Tibial artery (tissue), 4 donors: ENCODE measurements at regions not wholly inside any gene's neighbourhood (a gene's known extent, or its start where the extent isn't known, plus 50 kb on each side); places are given as distances from the start of the nearest gene placed in this dataset.

Source experiments
- DNase-seq, 2 donors: peaks; one replicate each; pipeline ENCODE4 v3.0.0-alpha.2; 2019
- H3K27ac ChIP-seq, 2 donors: fragments of 200-600 bp; sonication (generic) in 1 of 2; 1 replicate in 1 of 2; 2 replicates in 1 of 2; pipeline ENCODE4 v1.5.1; 2018 to 2019; ENCODE audit warnings: mild to moderate bottlenecking in 1 of 2
- H3K27me3 ChIP-seq, 2 donors: fragments of 200-600 bp; sonication (generic) in 1 of 2; one replicate each; pipeline versions ENCODE4 v1.5.1 to v1.6.0; 2016 to 2019
- H3K36me3 ChIP-seq, 3 donors: fragments of 200-600 bp; sonication (generic) in 2 of 3; one replicate each; pipeline ENCODE4 v1.5.1; 2016 to 2019; ENCODE audit warnings: mild to moderate bottlenecking in 2 of 3
- H3K4me1 ChIP-seq, 4 donors: fragments of 200-600 bp; sonication (generic) in 2 of 4; 1 replicate in 3 of 4; 2 replicates in 1 of 4; pipeline ENCODE4 v1.5.1; 2016 to 2019
- H3K4me3 ChIP-seq, 2 donors: fragments of 200-600 bp; sonication (generic) in 1 of 2; 1 replicate in 1 of 2; 2 replicates in 1 of 2; pipeline ENCODE4 v1.5.1; 2018 to 2019; ENCODE audit warnings: mild to moderate bottlenecking in 2 of 2
- H3K9me3 ChIP-seq, 3 donors: fragments of 200-600 bp; sonication (generic) in 1 of 3; one replicate each; pipeline ENCODE4 v1.5.1; 2016 to 2019
- intact Hi-C: fragments of 100-400 bp; cut with DNase I; formaldehyde crosslinking; loops from one replicate; pipeline ENCODE4 v1.15.0; 2023; ENCODE audit warnings: low total_unique reads
- TF ChIP-seq, protein P1 (sequence below), 2 experiments: fragments of 200-600 bp in 1 of 2; fragments of 450-650 bp in 1 of 2; IDR thresholded peaks; one replicate each; pipeline ENCODE4 v1.5.1; 2017 to 2019; ENCODE audit warnings: antibody characterized with exemption in 2 of 2, mild to moderate bottlenecking in 1 of 2, moderate library complexity in 1 of 2

DNA sequence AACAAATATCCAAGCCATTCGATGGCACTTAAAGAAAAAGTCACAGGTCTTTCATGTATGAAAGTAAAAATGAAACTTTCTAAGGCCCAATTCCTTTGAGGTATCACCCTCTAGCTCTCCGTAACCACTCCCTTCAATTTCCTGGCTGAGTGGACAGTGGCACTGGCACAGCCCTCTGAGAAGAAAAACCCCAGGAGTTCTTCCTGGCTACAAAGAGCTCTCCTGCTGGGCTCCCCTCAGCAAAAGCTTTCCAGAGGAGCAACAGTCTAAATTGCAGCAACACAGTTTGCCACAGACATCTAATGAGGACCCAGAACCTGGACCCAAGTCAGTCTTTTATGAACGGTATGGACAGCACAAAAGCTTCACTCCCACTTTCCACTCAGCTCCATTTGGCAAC is 71.8 kb downstream of the FUNDC1 start:
- DNase-seq, result no peak

DNA sequence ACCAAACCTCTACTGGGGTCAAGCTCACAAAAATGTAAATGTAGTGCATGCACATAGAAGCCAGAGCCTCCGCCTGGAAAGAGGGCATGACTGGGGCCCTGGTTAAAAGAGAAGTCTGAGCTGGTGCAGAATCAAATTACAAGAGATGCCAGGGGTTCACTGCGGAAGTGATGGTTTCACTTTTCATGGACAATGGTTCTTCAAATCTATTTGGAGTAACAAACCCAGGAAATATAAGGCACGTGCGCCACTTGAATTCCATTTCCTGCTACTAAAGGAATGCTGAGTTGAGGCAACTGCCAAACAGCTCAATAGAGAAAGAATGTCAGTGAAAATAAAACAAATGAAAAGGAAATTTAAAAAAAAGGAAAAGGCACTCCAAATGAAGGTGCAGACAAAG is 79.8 kb downstream of the FUNDC1 start:
- Histone ChIP-seq H3K27ac (no peak overlapping the region), H3K36me3 (no peaks in the 10 kb centered on the region), H3K27me3 (no peaks in the 10 kb centered on the region), H3K4me3 (no peak overlapping the region), H3K4me1 (no peaks in the 10 kb centered on the region), H3K9me3 (no peaks in the 10 kb centered on the region)
- TF ChIP-seq, protein P1, sequence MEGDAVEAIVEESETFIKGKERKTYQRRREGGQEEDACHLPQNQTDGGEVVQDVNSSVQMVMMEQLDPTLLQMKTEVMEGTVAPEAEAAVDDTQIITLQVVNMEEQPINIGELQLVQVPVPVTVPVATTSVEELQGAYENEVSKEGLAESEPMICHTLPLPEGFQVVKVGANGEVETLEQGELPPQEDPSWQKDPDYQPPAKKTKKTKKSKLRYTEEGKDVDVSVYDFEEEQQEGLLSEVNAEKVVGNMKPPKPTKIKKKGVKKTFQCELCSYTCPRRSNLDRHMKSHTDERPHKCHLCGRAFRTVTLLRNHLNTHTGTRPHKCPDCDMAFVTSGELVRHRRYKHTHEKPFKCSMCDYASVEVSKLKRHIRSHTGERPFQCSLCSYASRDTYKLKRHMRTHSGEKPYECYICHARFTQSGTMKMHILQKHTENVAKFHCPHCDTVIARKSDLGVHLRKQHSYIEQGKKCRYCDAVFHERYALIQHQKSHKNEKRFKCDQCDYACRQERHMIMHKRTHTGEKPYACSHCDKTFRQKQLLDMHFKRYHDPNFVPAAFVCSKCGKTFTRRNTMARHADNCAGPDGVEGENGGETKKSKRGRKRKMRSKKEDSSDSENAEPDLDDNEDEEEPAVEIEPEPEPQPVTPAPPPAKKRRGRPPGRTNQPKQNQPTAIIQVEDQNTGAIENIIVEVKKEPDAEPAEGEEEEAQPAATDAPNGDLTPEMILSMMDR (IDR thresholded peaks at IDR 0.05), result no peak
- peak in 1 of 2 donors; percentile 30 for DNase-seq
- intact Hi-C loops, result no loop called here

More for the DNA sequence above, 71.8 kb downstream of the FUNDC1 start:
- no peaks in the 10 kb centered on the region for H3K9me3 ChIP-seq
- H3K36me3 ChIP-seq, result no peaks in the 10 kb centered on the region
- H3K4me3 ChIP-seq, result no peak overlapping the region
- H3K27ac ChIP-seq, result no peak overlapping the region
- no peaks in the 10 kb centered on the region for H3K27me3 ChIP-seq
- no peaks in the 10 kb centered on the region for H3K4me1 ChIP-seq
- intact Hi-C loops, result no loop called here
- TF ChIP-seq, protein P1 (IDR thresholded peaks at IDR 0.05), result no peak

DNA sequence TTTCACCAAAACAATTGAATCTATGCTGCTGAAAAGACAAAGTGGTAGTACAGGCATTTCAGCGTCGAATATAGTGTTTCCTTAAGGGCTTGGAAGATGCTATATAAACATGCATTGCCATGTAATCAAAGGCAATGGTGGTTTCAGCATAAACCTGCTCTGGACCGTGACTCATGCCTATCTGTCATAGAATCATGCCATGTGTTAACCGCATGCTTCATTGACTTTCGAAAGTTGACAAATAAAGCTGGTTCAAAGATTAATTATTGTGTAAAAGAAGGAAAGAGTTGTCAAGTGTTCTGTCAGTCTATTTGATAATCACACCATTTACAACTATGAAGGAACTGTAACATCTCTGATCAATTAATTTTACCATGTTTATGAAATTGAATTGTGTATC is 83.2 kb downstream of the FUNDC1 start:
- H3K36me3 ChIP-seq, result no peaks in the 10 kb centered on the region
- no peak overlapping the region for H3K4me3 ChIP-seq
- H3K27ac ChIP-seq, result no peak overlapping the region
- TF ChIP-seq, protein P1 (IDR thresholded peaks at IDR 0.05), result no peak
- intact Hi-C loops, result no loop called here
- H3K9me3 ChIP-seq, result no peaks in the 10 kb centered on the region
- H3K27me3 ChIP-seq, result no peaks in the 10 kb centered on the region
- no peaks in the 10 kb centered on the region for H3K4me1 ChIP-seq
- DNase-seq, result no peak

DNA sequence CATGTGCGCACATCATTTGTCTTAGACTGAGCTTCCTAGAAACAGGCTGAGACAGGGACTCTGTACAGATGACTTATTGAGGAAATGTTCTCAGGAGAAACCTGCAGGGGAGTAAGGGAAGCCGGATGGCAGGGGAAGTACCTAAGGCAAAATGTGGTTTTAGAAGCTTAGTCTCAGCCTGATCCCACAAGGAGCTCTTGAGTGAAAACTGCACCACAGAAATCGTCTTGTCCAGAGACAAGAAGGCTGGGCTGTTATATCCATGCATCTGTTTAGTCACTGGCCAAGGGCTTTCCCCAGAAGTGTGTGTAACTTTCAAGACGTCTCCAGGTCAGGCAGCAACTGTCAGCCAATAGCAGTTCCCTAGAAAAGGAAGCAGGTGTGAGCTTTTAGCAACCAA is 86.0 kb downstream of the FUNDC1 start:
- TF ChIP-seq, protein P1 (IDR thresholded peaks at IDR 0.05), result no peak
- Histone ChIP-seq H3K9me3 (no peaks in the 10 kb centered on the region), H3K36me3 (no peaks in the 10 kb centered on the region), H3K4me1 (no peaks in the 10 kb centered on the region), H3K27ac (no peak overlapping the region), H3K27me3 (no peaks in the 10 kb centered on the region), H3K4me3 (no peak overlapping the region)
- intact Hi-C loops, result no loop called here
- no peak for DNase-seq

DNA sequence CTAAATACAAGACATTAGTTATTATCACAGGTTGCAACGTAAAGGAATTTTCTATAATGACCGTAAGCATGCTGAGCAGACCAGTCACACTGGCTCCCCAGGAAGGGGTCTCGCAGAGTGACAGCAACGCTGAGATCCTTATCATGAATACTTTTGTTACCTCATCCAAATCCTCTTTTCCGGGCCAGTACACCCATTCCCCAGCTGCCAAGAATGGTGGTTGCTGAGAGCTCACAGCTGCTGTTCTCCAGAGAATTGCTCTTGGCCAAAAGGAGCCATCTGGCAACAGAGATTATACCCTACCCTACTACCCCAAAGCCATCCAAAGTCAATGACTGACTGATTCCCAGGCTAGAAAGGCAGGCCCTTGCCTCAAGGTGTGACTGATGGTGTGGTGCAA is 91.6 kb downstream of the FUNDC1 start:
- H3K36me3 ChIP-seq, result no peaks in the 10 kb centered on the region
- intact Hi-C loops, result no loop called here
- peaks cover 0 to 5% (median 0%) of the 10 kb centered on the region in 3 donors for H3K9me3 ChIP-seq
- H3K4me3 ChIP-seq, result no peak overlapping the region
- H3K27ac ChIP-seq, result no peak overlapping the region
- TF ChIP-seq, protein P1 (IDR thresholded peaks at IDR 0.05), result no peak
- no peak for DNase-seq
- H3K27me3 ChIP-seq, result no peaks in the 10 kb centered on the region
- H3K4me1 ChIP-seq, result no peaks in the 10 kb centered on the region

DNA sequence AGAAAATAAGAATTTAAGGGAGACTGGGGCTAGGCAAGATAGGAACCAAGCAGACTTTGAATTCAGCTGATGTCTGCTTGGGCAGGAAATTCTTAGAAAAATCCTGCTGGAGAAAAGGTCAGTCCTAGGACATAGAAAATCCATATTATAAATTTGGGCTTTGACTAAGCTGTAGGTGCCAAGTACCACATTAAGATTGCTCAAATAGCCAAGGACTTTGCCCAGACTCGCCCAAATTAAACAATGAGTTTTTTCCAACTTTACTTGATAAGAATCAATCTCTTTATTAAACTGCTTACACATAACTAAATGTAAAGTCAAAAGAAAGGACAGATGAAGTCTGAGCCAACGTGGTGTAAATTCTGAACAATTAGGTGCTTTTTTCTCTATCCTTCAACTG is 95.4 kb downstream of the FUNDC1 start:
- no peaks in the 10 kb centered on the region for H3K4me1 ChIP-seq
- H3K4me3 ChIP-seq, result no peak overlapping the region
- no peaks in the 10 kb centered on the region for H3K36me3 ChIP-seq
- no peak for DNase-seq
- H3K27ac ChIP-seq, result no peak overlapping the region
- intact Hi-C loops, result no loop called here
- no peaks in the 10 kb centered on the region for H3K27me3 ChIP-seq
- TF ChIP-seq, protein P1 (IDR thresholded peaks at IDR 0.05), result no peak
- peaks cover 0 to 5% (median 0%) of the 10 kb centered on the region in 3 donors for H3K9me3 ChIP-seq
